ENCODE measurements at regions not wholly inside any gene's neighbourhood (a gene's known extent, or its start where the extent isn't known, plus 50 kb on each side); places are given as distances from the start of the nearest gene placed in this dataset.

- TF ChIP-seq CTCF (IDR thresholded peaks at IDR 0.05; ENCODE audit: poor library complexity, severe bottlenecking) (no peak), POLR2AphosphoS5 (IDR thresholded peaks at IDR 0.05) (no peak), EP300 (conservative IDR thresholded peaks at IDR 0.05; ENCODE audit: poor library complexity, severe bottlenecking) (no peak), SMC3 (conservative IDR thresholded peaks at IDR 0.05; ENCODE audit: poor library complexity) (no peak)
These were observed 93.0 kb upstream of the TOP3B start for GRCh38 chr22:22075382-22076163.
